ENCODE measurements at regions not wholly inside any gene's neighbourhood (a gene's known extent, or its start where the extent isn't known, plus 50 kb on each side); places are given as distances from the start of the nearest gene placed in this dataset.

GRCh38 chr11:70486731-70487130, 88.4 kb downstream of the CTTN start:
- TF ChIP-seq EZH2 (IDR thresholded peaks at IDR 0.05; ENCODE audit: insufficient read depth, poor library complexity, severe bottlenecking) (no peak), EZH2phosphoT487 (IDR thresholded peaks at IDR 0.05; ENCODE audit: insufficient read depth, low read depth) (no peak)

All from GM23248 (cell line).